Activated T-helper 9 cell treated with anti-CD3 and anti-CD28 coated beads, Interleukin-2, amount 50 U/mL, for 16 hours (primary cell): ENCODE measurements at regions not wholly inside any gene's neighbourhood (a gene's known extent, or its start where the extent isn't known, plus 50 kb on each side); places are given as distances from the start of the nearest gene placed in this dataset.
"Not testable (repeated sequence)": the region's sequence is repeated elsewhere in the genome, so short reads cannot be mapped to it uniquely, and the experiment has no call there.

Source experiments
- DNase-seq: peaks from one replicate; pipeline ENCODE4 v3.0.0-alpha.2; 2020; ENCODE audit warnings: low read depth

- DNase-seq: no peak
Measured at GRCh38 chr3:21989341-21990042, 238.5 kb upstream of the ZNF385D start.

- no peak for DNase-seq
Measured at GRCh38 chr3:21991061-21991460, 240.1 kb upstream of the ZNF385D start.

- no peak for DNase-seq
Measured at GRCh38 chr3:21995079-21995607, 244.1 kb upstream of the ZNF385D start.

- no peak for DNase-seq
Measured at GRCh38 chr3:22007368-22007767, 256.4 kb upstream of the ZNF385D start.

- DNase-seq: no peak
Measured at GRCh38 chr3:22010997-22011396, 260.0 kb upstream of the ZNF385D start.

GRCh38 chr3:22012471-22012870 is 261.5 kb upstream of the ZNF385D start:
- DNase-seq: no peak

- DNase-seq: no peak
Measured at GRCh38 chr3:22013641-22014040, 262.6 kb upstream of the ZNF385D start.

GRCh38 chr3:22016197-22016596 is 265.2 kb upstream of the ZNF385D start:
- DNase-seq: no peak

GRCh38 chr3:22024638-22025037 is 273.6 kb upstream of the ZNF385D start:
- not testable (repeated sequence) for DNase-seq

GRCh38 chr3:22029480-22029879 is 278.5 kb upstream of the ZNF385D start:
- DNase-seq: no peak

GRCh38 chr3:22039161-22039560 is 288.2 kb upstream of the ZNF385D start:
- no peak for DNase-seq

- DNase-seq: no peak
Measured at GRCh38 chr3:22040150-22040549, 289.1 kb upstream of the ZNF385D start.

- no peak for DNase-seq
Measured at GRCh38 chr3:22045882-22046281, 294.9 kb upstream of the ZNF385D start.

GRCh38 chr3:22063500-22063899 is 312.5 kb upstream of the ZNF385D start:
- no peak for DNase-seq

- DNase-seq: no peak
Measured at GRCh38 chr3:22068619-22069018, 317.6 kb upstream of the ZNF385D start.

- DNase-seq: no peak
Measured at GRCh38 chr3:22088204-22088603, 337.2 kb upstream of the ZNF385D start.

- DNase-seq: no peak
Measured at GRCh38 chr3:22089284-22089683, 338.3 kb upstream of the ZNF385D start.

- no peak for DNase-seq
Measured at GRCh38 chr3:22091329-22091728, 340.3 kb upstream of the ZNF385D start.

GRCh38 chr3:22098021-22098420 is 347.0 kb upstream of the ZNF385D start:
- DNase-seq: no peak

GRCh38 chr3:22101351-22101750 is 350.3 kb upstream of the ZNF385D start:
- no peak for DNase-seq

GRCh38 chr3:22101811-22102210 is 350.8 kb upstream of the ZNF385D start:
- no peak for DNase-seq

GRCh38 chr3:22103423-22103822 is 352.4 kb upstream of the ZNF385D start:
- no peak for DNase-seq

- no peak for DNase-seq
Measured at GRCh38 chr3:22106213-22106896, 355.3 kb upstream of the ZNF385D start.

- DNase-seq: no peak
Measured at GRCh38 chr3:22111226-22111625, 360.2 kb upstream of the ZNF385D start.
